ENCODE measurements at regions not wholly inside any gene's neighbourhood (a gene's known extent, or its start where the extent isn't known, plus 50 kb on each side); places are given as distances from the start of the nearest gene placed in this dataset.

DNA sequence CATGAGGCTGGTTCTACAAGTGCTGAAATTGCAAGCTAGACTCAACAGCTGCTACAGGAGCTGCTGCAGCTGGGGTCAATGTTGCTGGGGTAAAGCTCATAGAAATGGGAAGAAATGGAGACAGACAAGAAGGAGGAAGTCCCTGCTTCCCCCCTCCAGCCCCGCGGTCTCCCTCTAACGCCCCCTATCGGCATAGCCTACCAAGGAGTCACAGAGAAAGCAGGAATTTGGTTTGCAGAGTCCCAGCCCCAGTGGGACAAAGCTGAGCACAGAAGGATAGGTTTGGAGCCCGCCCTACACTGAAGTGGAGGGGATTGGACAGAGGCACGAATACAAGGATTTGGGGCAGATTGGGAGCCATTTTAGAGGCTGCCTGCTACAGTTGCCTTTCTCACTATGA is 176.9 kb upstream of the ANKRD28 start:
- H3K4me3 ChIP-seq (replicated peaks in 1 of 3; ENCODE audit: insufficient read depth in 1 of 3, low read depth in 1 of 3, low read length in 3 of 3), result no peak overlapping the region
- H3K36me3 ChIP-seq (ENCODE audit: control insufficient read depth in 2 of 2, extremely low read depth in 1 of 2, insufficient read depth in 2 of 2, low read length in 2 of 2), result no peaks in the 10 kb centered on the region
- FAIRE-seq (no peak), DNase-seq (ENCODE audit: low read depth, low spot score) (no peak)
- no TSS peak for BruUV-seq (replicated peaks)
- no peak overlapping the region for H2AFZ ChIP-seq (ENCODE audit: low read depth, low read length)
- no peak overlapping the region for H3K27ac ChIP-seq (ENCODE audit: insufficient read depth, low read depth, low read length)
- H3K79me2 ChIP-seq (ENCODE audit: control insufficient read depth, insufficient read depth, low read length), result no peaks in the 10 kb centered on the region
- no peaks in the 10 kb centered on the region for H3K9me3 ChIP-seq (replicated peaks; ENCODE audit: control insufficient read depth, insufficient read depth, low read length)
- intact Hi-C loops (cut with micrococcal nuclease), result no loop called here
- ChIA-PET POLR2A (interaction anchor here (0.6 to 0.8 kb wide), 2 partner anchors 128 to 1712 kb away, joined by 3 to 5 read pairs; no protein-coding TSS in a partner anchor), CTCF (interaction anchor here (0.6 to 1.9 kb wide), 3 partner anchors 10 to 21 kb away, joined by 4 to 8 read pairs (median 6); no protein-coding TSS in a partner anchor)
- no peak overlapping the region for H3K9ac ChIP-seq (replicated peaks; ENCODE audit: extremely low read depth, insufficient read depth, low read length)
- peaks cover 0 to 3% of the 10 kb centered on the region in 2 experiments for H3K27me3 ChIP-seq (ENCODE audit: control insufficient read depth in 2 of 2, insufficient read depth in 2 of 2, low read length in 2 of 2)
- H4K20me1 ChIP-seq (replicated peaks; ENCODE audit: control insufficient read depth, extremely low read depth, insufficient read depth, low read length), result no peaks in the 10 kb centered on the region
- dilution Hi-C loops (cut with MboI; ENCODE audit: extremely low pct_ligation_motif_present, low sequenced_read_pairs), result no loop called here
- TF ChIP-seq FOS (IDR thresholded peaks at IDR 0.05; ENCODE audit: borderline replicate concordance, insufficient read depth, low read length), result no peak
- TF ChIP-seq, protein P1, sequence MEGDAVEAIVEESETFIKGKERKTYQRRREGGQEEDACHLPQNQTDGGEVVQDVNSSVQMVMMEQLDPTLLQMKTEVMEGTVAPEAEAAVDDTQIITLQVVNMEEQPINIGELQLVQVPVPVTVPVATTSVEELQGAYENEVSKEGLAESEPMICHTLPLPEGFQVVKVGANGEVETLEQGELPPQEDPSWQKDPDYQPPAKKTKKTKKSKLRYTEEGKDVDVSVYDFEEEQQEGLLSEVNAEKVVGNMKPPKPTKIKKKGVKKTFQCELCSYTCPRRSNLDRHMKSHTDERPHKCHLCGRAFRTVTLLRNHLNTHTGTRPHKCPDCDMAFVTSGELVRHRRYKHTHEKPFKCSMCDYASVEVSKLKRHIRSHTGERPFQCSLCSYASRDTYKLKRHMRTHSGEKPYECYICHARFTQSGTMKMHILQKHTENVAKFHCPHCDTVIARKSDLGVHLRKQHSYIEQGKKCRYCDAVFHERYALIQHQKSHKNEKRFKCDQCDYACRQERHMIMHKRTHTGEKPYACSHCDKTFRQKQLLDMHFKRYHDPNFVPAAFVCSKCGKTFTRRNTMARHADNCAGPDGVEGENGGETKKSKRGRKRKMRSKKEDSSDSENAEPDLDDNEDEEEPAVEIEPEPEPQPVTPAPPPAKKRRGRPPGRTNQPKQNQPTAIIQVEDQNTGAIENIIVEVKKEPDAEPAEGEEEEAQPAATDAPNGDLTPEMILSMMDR (IDR thresholded peaks at IDR 0.05; ENCODE audit: extremely low read depth in 1 of 2, insufficient read depth in 1 of 2, low read depth in 1 of 2, low read length in 2 of 2), result peak; percentile 13 to 17
- TF ChIP-seq JUN (IDR thresholded peaks at IDR 0.05; ENCODE audit: borderline replicate concordance, insufficient read depth, insufficient read length, low read depth), result no peak
- no peak for TF ChIP-seq EZH2 (IDR thresholded peaks at IDR 0.05; ENCODE audit: borderline replicate concordance, low read depth, low read length, severe bottlenecking)
- no peak for TF ChIP-seq POLR2AphosphoS5 (IDR thresholded peaks at IDR 0.05; ENCODE audit: insufficient read depth, low read depth, low read length)
- H3K9me1 ChIP-seq (replicated peaks; ENCODE audit: control insufficient read depth, extremely low read depth, insufficient read depth, low read length), result no peaks in the 10 kb centered on the region
- no peak overlapping the region for H3K4me2 ChIP-seq (ENCODE audit: insufficient read depth, low read length)
- no peaks in the 10 kb centered on the region for H3K4me1 ChIP-seq (ENCODE audit: control insufficient read depth, extremely low read depth, insufficient read depth, low read length)

DNA sequence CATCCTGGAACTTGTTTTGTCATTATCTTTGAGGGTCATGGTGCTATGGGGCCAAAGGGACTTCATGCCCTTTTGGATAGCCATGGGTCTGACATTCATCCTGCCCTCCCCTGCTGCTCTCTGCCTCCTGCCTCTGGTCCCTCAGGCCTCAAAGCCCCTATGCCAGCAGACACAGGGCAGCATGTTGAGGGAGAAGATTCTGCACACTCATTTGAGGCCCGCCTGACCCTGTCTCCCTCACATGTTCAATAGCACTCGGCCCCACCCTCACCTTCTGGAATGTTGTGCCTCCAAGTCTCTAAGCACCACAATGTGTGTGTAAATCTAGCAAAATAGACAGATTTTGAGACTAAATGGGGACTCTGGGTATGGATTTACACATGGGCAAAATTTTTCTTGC is 178.7 kb upstream of the ANKRD28 start:
- dilution Hi-C loops (cut with MboI; ENCODE audit: extremely low pct_ligation_motif_present, low sequenced_read_pairs), result no loop called here
- H2AFZ ChIP-seq (ENCODE audit: low read depth, low read length), result no peak overlapping the region
- H4K20me1 ChIP-seq (replicated peaks; ENCODE audit: control insufficient read depth, extremely low read depth, insufficient read depth, low read length), result no peaks in the 10 kb centered on the region
- intact Hi-C loops (cut with micrococcal nuclease), result no loop called here
- H3K36me3 ChIP-seq (ENCODE audit: control insufficient read depth in 2 of 2, extremely low read depth in 1 of 2, insufficient read depth in 2 of 2, low read length in 2 of 2), result no peaks in the 10 kb centered on the region
- ChIA-PET POLR2A (no interaction called here), CTCF (interaction anchor here (1.5 kb wide), 1 partner anchor 13 kb away, joined by 3 read pairs; no protein-coding TSS in a partner anchor)
- FAIRE-seq, result no peak
- no peak overlapping the region for H3K9ac ChIP-seq (replicated peaks; ENCODE audit: extremely low read depth, insufficient read depth, low read length)
- H3K4me2 ChIP-seq (ENCODE audit: insufficient read depth, low read length), result no peak overlapping the region
- no peak overlapping the region for H3K4me3 ChIP-seq (replicated peaks in 1 of 3; ENCODE audit: insufficient read depth in 1 of 3, low read depth in 1 of 3, low read length in 3 of 3)
- BruUV-seq (replicated peaks), result no TSS peak
- H3K27ac ChIP-seq (ENCODE audit: insufficient read depth, low read depth, low read length), result no peak overlapping the region
- H3K79me2 ChIP-seq (ENCODE audit: control insufficient read depth, insufficient read depth, low read length), result no peaks in the 10 kb centered on the region
- H3K9me3 ChIP-seq (replicated peaks; ENCODE audit: control insufficient read depth, insufficient read depth, low read length), result no peaks in the 10 kb centered on the region
- H3K27me3 ChIP-seq (ENCODE audit: control insufficient read depth in 2 of 2, insufficient read depth in 2 of 2, low read length in 2 of 2), result peaks cover 0 to 3% of the 10 kb centered on the region in 2 experiments
- DNase-seq (ENCODE audit: low read depth, low spot score), result no peak
- TF ChIP-seq, protein P2, sequence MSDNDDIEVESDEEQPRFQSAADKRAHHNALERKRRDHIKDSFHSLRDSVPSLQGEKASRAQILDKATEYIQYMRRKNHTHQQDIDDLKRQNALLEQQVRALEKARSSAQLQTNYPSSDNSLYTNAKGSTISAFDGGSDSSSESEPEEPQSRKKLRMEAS (IDR thresholded peaks at IDR 0.05; ENCODE audit: insufficient read depth, insufficient read length), result no peak
- no peak for TF ChIP-seq JUN (IDR thresholded peaks at IDR 0.05; ENCODE audit: borderline replicate concordance, insufficient read depth, insufficient read length, low read depth)
- TF ChIP-seq, protein P1 (IDR thresholded peaks at IDR 0.05; ENCODE audit: extremely low read depth in 1 of 2, insufficient read depth in 1 of 2, low read depth in 1 of 2, low read length in 2 of 2), result no peak
- no peak for TF ChIP-seq MYC (IDR thresholded peaks at IDR 0.05; ENCODE audit: low read depth, low read length)
- TF ChIP-seq EZH2 (IDR thresholded peaks at IDR 0.05; ENCODE audit: borderline replicate concordance, low read depth, low read length, severe bottlenecking), result no peak
- no peak for TF ChIP-seq POLR2A (IDR thresholded peaks at IDR 0.05; ENCODE audit: low read depth, low read length)
- no peak for TF ChIP-seq POLR2AphosphoS5 (IDR thresholded peaks at IDR 0.05; ENCODE audit: insufficient read depth, low read depth, low read length)
- TF ChIP-seq GATA2 (IDR thresholded peaks at IDR 0.05; ENCODE audit: insufficient read depth, insufficient read length, low read depth, low read length), result no peak
- no peak for TF ChIP-seq FOS (IDR thresholded peaks at IDR 0.05; ENCODE audit: borderline replicate concordance, insufficient read depth, low read length)
- H3K4me1 ChIP-seq (ENCODE audit: control insufficient read depth, extremely low read depth, insufficient read depth, low read length), result no peaks in the 10 kb centered on the region
- H3K9me1 ChIP-seq (replicated peaks; ENCODE audit: control insufficient read depth, extremely low read depth, insufficient read depth, low read length), result no peaks in the 10 kb centered on the region

Measured in endothelial cell of umbilical vein (primary cell).